ENCODE measurements at regions not wholly inside any gene's neighbourhood (a gene's known extent, or its start where the extent isn't known, plus 50 kb on each side); places are given as distances from the start of the nearest gene placed in this dataset.

DNA sequence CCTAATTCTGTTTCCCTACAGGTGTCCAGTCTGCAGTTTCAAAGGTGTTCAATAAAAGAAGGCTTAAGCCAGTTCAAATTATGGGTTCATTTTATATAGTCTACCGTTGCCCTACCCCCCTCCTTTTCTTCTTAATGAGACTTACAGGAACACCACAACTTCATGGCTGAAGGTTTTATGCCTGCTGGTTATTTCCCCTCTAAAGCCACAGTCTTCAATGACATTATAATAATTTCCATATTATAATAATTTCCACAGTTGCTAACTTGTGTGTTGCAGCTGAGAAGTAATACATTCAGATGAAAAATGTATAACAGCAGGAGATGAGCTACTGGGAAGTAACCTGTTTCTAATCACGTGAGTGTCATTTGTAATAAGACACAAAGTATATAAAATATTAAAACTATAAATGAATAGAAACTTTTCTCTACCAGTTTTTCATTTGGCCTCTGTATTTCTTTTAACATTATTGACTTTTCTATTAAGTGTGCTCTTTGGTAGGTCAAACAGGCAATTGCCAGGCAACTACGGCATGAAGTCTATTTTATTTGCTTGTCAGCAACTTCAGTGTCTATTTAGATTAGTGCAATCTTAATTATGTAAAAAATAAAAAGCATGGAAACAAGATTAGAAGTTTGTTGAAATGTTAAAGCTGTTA, 120.5 kb upstream of the HMHB1 start:
- TF ChIP-seq, protein P1, sequence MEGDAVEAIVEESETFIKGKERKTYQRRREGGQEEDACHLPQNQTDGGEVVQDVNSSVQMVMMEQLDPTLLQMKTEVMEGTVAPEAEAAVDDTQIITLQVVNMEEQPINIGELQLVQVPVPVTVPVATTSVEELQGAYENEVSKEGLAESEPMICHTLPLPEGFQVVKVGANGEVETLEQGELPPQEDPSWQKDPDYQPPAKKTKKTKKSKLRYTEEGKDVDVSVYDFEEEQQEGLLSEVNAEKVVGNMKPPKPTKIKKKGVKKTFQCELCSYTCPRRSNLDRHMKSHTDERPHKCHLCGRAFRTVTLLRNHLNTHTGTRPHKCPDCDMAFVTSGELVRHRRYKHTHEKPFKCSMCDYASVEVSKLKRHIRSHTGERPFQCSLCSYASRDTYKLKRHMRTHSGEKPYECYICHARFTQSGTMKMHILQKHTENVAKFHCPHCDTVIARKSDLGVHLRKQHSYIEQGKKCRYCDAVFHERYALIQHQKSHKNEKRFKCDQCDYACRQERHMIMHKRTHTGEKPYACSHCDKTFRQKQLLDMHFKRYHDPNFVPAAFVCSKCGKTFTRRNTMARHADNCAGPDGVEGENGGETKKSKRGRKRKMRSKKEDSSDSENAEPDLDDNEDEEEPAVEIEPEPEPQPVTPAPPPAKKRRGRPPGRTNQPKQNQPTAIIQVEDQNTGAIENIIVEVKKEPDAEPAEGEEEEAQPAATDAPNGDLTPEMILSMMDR (IDR thresholded peaks at IDR 0.05; ENCODE audit: borderline replicate concordance, extremely low read depth, insufficient read depth), result no peak
- intact Hi-C loops (cut with DNase I), result no loop called here
- FAIRE-seq (no peak), DNase-seq (no peak)
- Histone ChIP-seq H3K4me1 (ENCODE audit: control insufficient read depth in 2 of 3, insufficient read depth in 2 of 3, low read depth in 1 of 3, low read length in 3 of 3) (no peaks in the 10 kb centered on the region), H3K4me3 (ENCODE audit: low read length in 3 of 3) (peak overlapping the region in 1 of 3 donors; percentile 5), H3K27me3 (ENCODE audit: control insufficient read depth, insufficient read depth, low read length) (no peaks in the 10 kb centered on the region), H3K36me3 (ENCODE audit: control insufficient read depth in 2 of 3, insufficient read depth in 3 of 3, low read length in 3 of 3) (no peaks in the 10 kb centered on the region), H3K27ac (ENCODE audit: low read depth in 2 of 2, low read length in 2 of 2) (no peak overlapping the region), H3K9me3 (ENCODE audit: control insufficient read depth in 2 of 3, insufficient read depth in 1 of 3, low read length in 3 of 3) (no peaks in the 10 kb centered on the region), H3K9ac (ENCODE audit: low read length in 3 of 3) (no peak overlapping the region)

DNA sequence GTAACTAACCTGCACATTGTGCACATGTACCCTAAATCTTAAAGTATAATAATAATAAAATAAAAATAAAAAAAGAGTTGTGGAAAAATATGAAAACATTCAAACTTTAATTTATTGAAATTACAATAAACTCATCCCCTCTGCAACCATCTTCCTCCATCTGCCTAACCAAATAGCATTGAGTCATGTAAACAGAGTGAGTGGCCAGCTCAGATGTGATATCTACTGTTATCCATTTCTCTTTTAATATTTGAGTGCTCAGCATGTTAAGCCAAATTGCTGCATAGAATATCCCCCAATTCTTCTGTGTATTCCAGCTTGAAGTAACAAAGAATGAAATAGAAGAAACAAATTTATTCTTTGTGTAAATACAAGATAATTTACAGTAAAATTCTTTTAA, 124.4 kb upstream of the HMHB1 start:
- FAIRE-seq, result no peak
- Histone ChIP-seq H3K36me3 (ENCODE audit: control insufficient read depth in 2 of 3, insufficient read depth in 3 of 3, low read length in 3 of 3) (no peaks in the 10 kb centered on the region), H3K27me3 (ENCODE audit: control insufficient read depth, insufficient read depth, low read length) (no peaks in the 10 kb centered on the region)

DNA sequence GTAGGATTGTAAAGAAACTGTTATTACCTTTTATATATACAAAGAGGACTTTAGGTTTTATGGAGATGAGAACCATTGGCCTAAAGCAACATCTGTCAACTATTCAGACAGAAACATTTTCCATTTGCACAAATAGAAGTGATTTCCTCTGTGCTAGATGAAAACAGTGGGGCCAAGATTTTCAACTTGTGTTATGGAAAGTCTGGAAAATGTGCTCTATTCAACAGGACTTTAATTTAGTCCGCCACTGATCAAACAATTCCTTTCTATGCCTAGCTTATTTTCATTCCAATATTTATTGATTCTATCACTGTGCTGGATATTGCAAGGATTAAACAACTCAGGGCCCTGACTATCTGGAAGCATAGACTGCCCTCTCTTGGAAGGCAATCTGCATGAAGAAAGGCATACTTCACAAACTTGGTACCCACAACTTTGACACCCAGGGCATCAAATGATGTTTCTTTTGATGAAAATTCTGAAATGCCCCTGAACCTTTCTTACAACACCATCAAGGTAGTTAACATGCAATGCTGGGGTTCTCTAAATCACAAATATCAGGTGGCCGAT, 126.6 kb upstream of the HMHB1 start:
- TF ChIP-seq, protein P1 (IDR thresholded peaks at IDR 0.05; ENCODE audit: borderline replicate concordance, extremely low read depth, insufficient read depth), result no peak
- H3K27ac ChIP-seq (ENCODE audit: low read depth in 2 of 2, low read length in 2 of 2), result no peak overlapping the region
- no peaks in the 10 kb centered on the region for H3K4me1 ChIP-seq (ENCODE audit: control insufficient read depth in 2 of 3, insufficient read depth in 2 of 3, low read depth in 1 of 3, low read length in 3 of 3)
- H3K27me3 ChIP-seq (ENCODE audit: control insufficient read depth, insufficient read depth, low read length), result no peaks in the 10 kb centered on the region
- DNase-seq, result no peak
- intact Hi-C loops (cut with DNase I), result no loop called here
- H3K9me3 ChIP-seq (ENCODE audit: control insufficient read depth in 2 of 3, insufficient read depth in 1 of 3, low read length in 3 of 3), result no peaks in the 10 kb centered on the region
- no peak overlapping the region for H3K9ac ChIP-seq (ENCODE audit: low read length in 3 of 3)
- FAIRE-seq, result no peak
- H3K36me3 ChIP-seq (ENCODE audit: control insufficient read depth in 2 of 3, insufficient read depth in 3 of 3, low read length in 3 of 3), result no peaks in the 10 kb centered on the region
- no peak overlapping the region for H3K4me3 ChIP-seq (ENCODE audit: low read length in 3 of 3)

More for the DNA sequence above, 124.4 kb upstream of the HMHB1 start:
- no peak overlapping the region for H3K4me3 ChIP-seq (ENCODE audit: low read length in 3 of 3)
- intact Hi-C loops (cut with DNase I), result no loop called here
- H3K9me3 ChIP-seq (ENCODE audit: control insufficient read depth in 2 of 3, insufficient read depth in 1 of 3, low read length in 3 of 3), result no peaks in the 10 kb centered on the region
- no peak overlapping the region for H3K9ac ChIP-seq (ENCODE audit: low read length in 3 of 3)
- H3K4me1 ChIP-seq (ENCODE audit: control insufficient read depth in 2 of 3, insufficient read depth in 2 of 3, low read depth in 1 of 3, low read length in 3 of 3), result no peaks in the 10 kb centered on the region
- no peak overlapping the region for H3K27ac ChIP-seq (ENCODE audit: low read depth in 2 of 2, low read length in 2 of 2)
- DNase-seq, result no peak
- TF ChIP-seq, protein P1 (IDR thresholded peaks at IDR 0.05; ENCODE audit: borderline replicate concordance, extremely low read depth, insufficient read depth), result no peak

Measured in kidney (tissue), 13 donors.